GM19397 (cell line): ENCODE measurements at regions not wholly inside any gene's neighbourhood (a gene's known extent, or its start where the extent isn't known, plus 50 kb on each side); places are given as distances from the start of the nearest gene placed in this dataset.
"Not testable (repeated sequence)": the region's sequence is repeated elsewhere in the genome, so short reads cannot be mapped to it uniquely, and the experiment has no call there.

Experiments
- ATAC-seq: cut with Tn5 transposase; IDR thresholded peaks from one replicate; pipeline ENCODE4 v1.9.1; 2021; ENCODE audit warnings: mild to moderate bottlenecking, moderate library complexity; ENCODE audit not compliant: unreplicated experiment

GRCh38 chr4:127284236-127284635 lies 348.5 kb upstream of the INTU start:
- ATAC-seq: no peak

- ATAC-seq: no peak
These were observed 341.4 kb upstream of the INTU start for GRCh38 chr4:127291316-127291715.

- no peak for ATAC-seq
These were observed 339.3 kb upstream of the INTU start for GRCh38 chr4:127293496-127293895.

GRCh38 chr4:127304356-127304755 lies 328.4 kb upstream of the INTU start:
- no peak for ATAC-seq

GRCh38 chr4:127307996-127308395 lies 324.8 kb upstream of the INTU start:
- ATAC-seq: no peak

GRCh38 chr4:127309369-127310102 lies 323.2 kb upstream of the INTU start:
- no peak for ATAC-seq

GRCh38 chr4:127311371-127311770 lies 321.4 kb upstream of the INTU start:
- ATAC-seq: no peak

- no peak for ATAC-seq
These were observed 320.8 kb upstream of the INTU start for GRCh38 chr4:127311924-127312323.

GRCh38 chr4:127313767-127314166 lies 319.0 kb upstream of the INTU start:
- no peak for ATAC-seq

- ATAC-seq: no peak
These were observed 305.3 kb upstream of the INTU start for GRCh38 chr4:127327491-127327890.

- no peak for ATAC-seq
These were observed 297.6 kb upstream of the INTU start for GRCh38 chr4:127335073-127335620.

GRCh38 chr4:127335732-127336131 lies 297.0 kb upstream of the INTU start:
- ATAC-seq: no peak

- not testable (repeated sequence) for ATAC-seq
These were observed 289.6 kb upstream of the INTU start for GRCh38 chr4:127343123-127343522.

GRCh38 chr4:127344071-127344470 lies 288.7 kb upstream of the INTU start:
- no peak for ATAC-seq

- ATAC-seq: no peak
These were observed 284.8 kb upstream of the INTU start for GRCh38 chr4:127347936-127348335.

GRCh38 chr4:127352220-127353113 lies 280.3 kb upstream of the INTU start:
- ATAC-seq: no peak

GRCh38 chr4:127355743-127356142 lies 277.0 kb upstream of the INTU start:
- no peak for ATAC-seq

- ATAC-seq: no peak
These were observed 275.0 kb upstream of the INTU start for GRCh38 chr4:127357765-127358164.

- ATAC-seq: no peak
These were observed 270.1 kb upstream of the INTU start for GRCh38 chr4:127362686-127363085.

GRCh38 chr4:127364397-127364796 lies 268.4 kb upstream of the INTU start:
- ATAC-seq: no peak

GRCh38 chr4:127364911-127365310 lies 267.8 kb upstream of the INTU start:
- no peak for ATAC-seq

GRCh38 chr4:127370604-127371003 lies 262.2 kb upstream of the INTU start:
- ATAC-seq: no peak
